ENCODE measurements at regions not wholly inside any gene's neighbourhood (a gene's known extent, or its start where the extent isn't known, plus 50 kb on each side); places are given as distances from the start of the nearest gene placed in this dataset.

- DNase-seq, result no peak
These were observed 330.2 kb downstream of the TMEM114 start for GRCh38 chr16:8260140-8260539.

- DNase-seq, result no peak
These were observed 331.8 kb downstream of the TMEM114 start for GRCh38 chr16:8258523-8258922.

- no peak for DNase-seq
These were observed 332.8 kb downstream of the TMEM114 start for GRCh38 chr16:8257561-8257960.

- no peak for DNase-seq
These were observed 335.9 kb downstream of the TMEM114 start for GRCh38 chr16:8254405-8254804.

- DNase-seq, result no peak
These were observed 336.6 kb downstream of the TMEM114 start for GRCh38 chr16:8253718-8254117.

GRCh38 chr16:8251727-8252126, 338.6 kb downstream of the TMEM114 start:
- DNase-seq, result no peak

GRCh38 chr16:8251298-8251697, 339.0 kb downstream of the TMEM114 start:
- DNase-seq, result no peak

GRCh38 chr16:8247993-8248392, 342.3 kb downstream of the TMEM114 start:
- no peak for DNase-seq

- no peak for DNase-seq
These were observed 346.3 kb downstream of the TMEM114 start for GRCh38 chr16:8243981-8244380.

GRCh38 chr16:8241408-8241807, 348.9 kb downstream of the TMEM114 start:
- no peak for DNase-seq

- DNase-seq, result no peak
These were observed 350.9 kb downstream of the TMEM114 start for GRCh38 chr16:8239443-8239842.

- no peak for DNase-seq
These were observed 352.9 kb downstream of the TMEM114 start for GRCh38 chr16:8237452-8237851.

GRCh38 chr16:8236816-8237215, 353.5 kb downstream of the TMEM114 start:
- no peak for DNase-seq

GRCh38 chr16:8230497-8230896, 359.8 kb downstream of the TMEM114 start:
- no peak for DNase-seq

GRCh38 chr16:8229011-8229520, 361.2 kb downstream of the TMEM114 start:
- DNase-seq, result no peak

- DNase-seq, result no peak
These were observed 373.1 kb downstream of the TMEM114 start for GRCh38 chr16:8217201-8217600.

GRCh38 chr16:8204769-8205168, 385.5 kb downstream of the TMEM114 start:
- no peak for DNase-seq

GRCh38 chr16:8204096-8204495, 386.2 kb downstream of the TMEM114 start:
- no peak for DNase-seq

- DNase-seq, result no peak
These were observed 387.2 kb downstream of the TMEM114 start for GRCh38 chr16:8203101-8203500.

- DNase-seq, result no peak
These were observed 389.5 kb downstream of the TMEM114 start for GRCh38 chr16:8200839-8201238.

- no peak for DNase-seq
These were observed 390.9 kb downstream of the TMEM114 start for GRCh38 chr16:8199390-8199789.

GRCh38 chr16:8194794-8195193, 395.5 kb downstream of the TMEM114 start:
- no peak for DNase-seq

GRCh38 chr16:8188841-8189240, 401.5 kb downstream of the TMEM114 start:
- no peak for DNase-seq

- DNase-seq, result no peak
These were observed 402.4 kb downstream of the TMEM114 start for GRCh38 chr16:8187782-8188372.

- DNase-seq, result no peak
These were observed 405.5 kb downstream of the TMEM114 start for GRCh38 chr16:8184854-8185253.

Measured in right hindlimb (tissue), 1 donor.